IMR-90 (cell line): ENCODE measurements at regions not wholly inside any gene's neighbourhood (a gene's known extent, or its start where the extent isn't known, plus 50 kb on each side); places are given as distances from the start of the nearest gene placed in this dataset.
"Not testable (repeated sequence)": the region's sequence is repeated elsewhere in the genome, so short reads cannot be mapped to it uniquely, and the experiment has no call there.

Experiments
- ATAC-seq: fragments of 200-7000 bp; cut with Tn5 transposase; 2 replicates; pipeline ENCODE4 v1.9.1; 2020; ENCODE audit warnings: low read depth, mild to moderate bottlenecking, moderate library complexity
- BruUV-seq: library from RNA; stranded (reverse); fragments of 400-500 nt; replicated peaks from 2 replicates; lab custom pipeline; 2021; lab: Mats Ljungman, UMichigan
- CTCF ChIA-PET: fragments of 300-600 bp; formaldehyde crosslinking; extraction: SDS; loops from one replicate; lab custom pipeline; 2021; ENCODE audit warnings: antibody characterized with exemption; lab: Yijun Ruan, JAX
- POLR2A ChIA-PET: fragments of 300-600 bp; sonication (Branson Sonifier 250); formaldehyde crosslinking; loops from one replicate; lab custom pipeline; 2022; ENCODE audit warnings: antibody characterized with exemption; ENCODE audit not compliant: unreplicated experiment; lab: Charles Lee
- DNase-seq: peaks from one replicate; pipeline ENCODE4 v3.0.0; 2013
- H2AFZ ChIP-seq: replicated peaks from 2 replicates; pipeline ENCODE3; 2013; ENCODE audit warnings: low read length, mild to moderate bottlenecking; ENCODE audit not compliant: poor library complexity
- H2AK5ac ChIP-seq: 2 replicates; pipeline ENCODE4 v1.6.1; 2013; ENCODE audit warnings: low read depth, low read length, inconsistent platforms
- H2AK9ac ChIP-seq: replicated peaks from 2 replicates; pipeline ENCODE3; 2013; ENCODE audit warnings: mild to moderate bottlenecking, low read depth, low read length, moderate library complexity; ENCODE audit not compliant: poor library complexity
- H2BK120ac ChIP-seq: 2 replicates; pipeline ENCODE4 v1.6.1; 2013; ENCODE audit warnings: low read depth, low read length, inconsistent platforms
- H2BK15ac ChIP-seq: 3 replicates; pipeline ENCODE4 v1.6.1; 2013; ENCODE audit warnings: low read depth, low read length, inconsistent platforms
- H2BK20ac ChIP-seq: 2 replicates; pipeline ENCODE4 v1.6.1; 2013; ENCODE audit warnings: low read depth, mild to moderate bottlenecking, inconsistent platforms, low read length, moderate library complexity
- H2BK5ac ChIP-seq: 2 replicates; pipeline ENCODE4 v1.6.1; 2013; ENCODE audit warnings: mild to moderate bottlenecking, low read depth, low read length, inconsistent platforms; ENCODE audit not compliant: poor library complexity, severe bottlenecking
- H3K14ac ChIP-seq: replicated peaks from 2 replicates; pipeline ENCODE4 v1.6.1; 2013; ENCODE audit warnings: low read depth, low read length, inconsistent platforms
- H3K18ac ChIP-seq: 2 replicates; pipeline ENCODE4 v1.6.1; 2013; ENCODE audit warnings: low read depth, low read length, control low read depth
- H3K23ac ChIP-seq: 2 replicates; pipeline ENCODE4 v1.6.1; 2013; ENCODE audit warnings: low read depth, low read length, inconsistent platforms
- H3K27ac ChIP-seq: 2 replicates; pipeline ENCODE4 v1.5.1; 2013; ENCODE audit warnings: mild to moderate bottlenecking, control low read depth, low read length; ENCODE audit not compliant: insufficient read depth
- H3K27me3 ChIP-seq: 2 replicates; pipeline ENCODE4 v1.6.1; 2013; ENCODE audit warnings: low read length; ENCODE audit not compliant: control insufficient read depth, insufficient read depth
- H3K36me3 ChIP-seq: 2 replicates; pipeline ENCODE4 v1.6.1; 2013; ENCODE audit warnings: low read length, mixed read lengths; ENCODE audit not compliant: control insufficient read depth, insufficient read depth
- H3K4ac ChIP-seq: 2 replicates; pipeline ENCODE4 v1.6.1; 2013; ENCODE audit warnings: low read depth, low read length, inconsistent platforms
- H3K4me1 ChIP-seq: 2 replicates; pipeline ENCODE4 v1.6.1; 2013; ENCODE audit warnings: low read length, mixed read lengths; ENCODE audit not compliant: control insufficient read depth, insufficient read depth
- H3K4me2 ChIP-seq: 2 replicates; pipeline ENCODE4 v1.6.1; 2013; ENCODE audit warnings: low read depth, mild to moderate bottlenecking, control low read depth, low read length, moderate library complexity
- H3K4me3 ChIP-seq: 2 replicates; pipeline ENCODE4 v1.5.1; 2013; ENCODE audit warnings: low read depth, mild to moderate bottlenecking, control low read depth, low read length, moderate library complexity; ENCODE audit not compliant: insufficient read depth
- H3K56ac ChIP-seq: 2 replicates; pipeline ENCODE4 v1.6.1; 2013; ENCODE audit warnings: low read length, inconsistent platforms; ENCODE audit not compliant: insufficient read depth; ENCODE audit errors: extremely low read depth
- H3K79me1 ChIP-seq, 2 experiments: 2 replicates each; pipeline ENCODE4 v1.6.1; 2013; ENCODE audit warnings: low read length in 2 of 2, inconsistent platforms in 1 of 2, low read depth in 1 of 2
- H3K9ac ChIP-seq: 2 replicates; pipeline ENCODE4 v1.6.1; 2013; ENCODE audit warnings: low read depth, low read length, control low read depth
- H3K9me1 ChIP-seq: 2 replicates; pipeline ENCODE4 v1.6.1; 2013; ENCODE audit warnings: low read length, inconsistent platforms; ENCODE audit not compliant: insufficient read depth
- H3K9me3 ChIP-seq: 2 replicates; pipeline ENCODE4 v1.6.1; 2013; ENCODE audit warnings: low read length; ENCODE audit not compliant: control insufficient read depth, insufficient read depth
- H4K20me1 ChIP-seq: 2 replicates; pipeline ENCODE4 v1.6.1; 2013; ENCODE audit warnings: low read length, inconsistent platforms; ENCODE audit not compliant: insufficient read depth
- H4K5ac ChIP-seq: 2 replicates; pipeline ENCODE4 v1.6.1; 2013; ENCODE audit warnings: mild to moderate bottlenecking, low read depth, low read length, control low read depth
- H4K8ac ChIP-seq, 2 experiments: 2 replicates each; pipeline ENCODE4 v1.6.1; 2013; ENCODE audit warnings: low read depth in 2 of 2, low read length in 2 of 2, control low read depth in 1 of 2, inconsistent platforms in 1 of 2
- H4K91ac ChIP-seq: 2 replicates; pipeline ENCODE4 v1.6.1; 2013; ENCODE audit warnings: low read depth, low read length, inconsistent platforms; ENCODE audit not compliant: insufficient read depth
- NFE2L2 ChIP-seq: fragments of 150-350 bp; IDR thresholded peaks from 2 replicates; pipeline ENCODE4 v1.6.1; 2016; ENCODE audit warnings: low read depth, mild to moderate bottlenecking, low read length
- WGBS, 2 experiments: methylation state at CpG; one replicate each; pipeline versions ENCODE4 v1.1.5 to v1.1.7; 2013; ENCODE audit warnings: missing lambda C conversion rate in 2 of 2; ENCODE audit not compliant: insufficient read length in 1 of 2; ENCODE audit errors: extremely low coverage in 2 of 2; 5-methylcytosine and 5-hydroxymethylcytosine counted together
- dilution Hi-C: fragments of 300-500 bp; cut with HindIII; formaldehyde crosslinking; loops from one replicate; pipeline ENCODE4 v1.14.3; 2018; ENCODE audit warnings: low sequenced_read_pairs; ENCODE audit not compliant: unreplicated experiment
- in situ Hi-C: fragments of 300-500 bp; cut with MboI; formaldehyde crosslinking; loops from 3 replicates; pipeline ENCODE4 v1.14.3; 2019; ENCODE audit warnings: low sequenced_read_pairs, inconsistent platforms, mixed read lengths
- intact Hi-C: fragments of 100-400 bp; cut with micrococcal nuclease; formaldehyde crosslinking; loops from 2 replicates; pipeline ENCODE4 v1.10.0; 2022

DNA sequence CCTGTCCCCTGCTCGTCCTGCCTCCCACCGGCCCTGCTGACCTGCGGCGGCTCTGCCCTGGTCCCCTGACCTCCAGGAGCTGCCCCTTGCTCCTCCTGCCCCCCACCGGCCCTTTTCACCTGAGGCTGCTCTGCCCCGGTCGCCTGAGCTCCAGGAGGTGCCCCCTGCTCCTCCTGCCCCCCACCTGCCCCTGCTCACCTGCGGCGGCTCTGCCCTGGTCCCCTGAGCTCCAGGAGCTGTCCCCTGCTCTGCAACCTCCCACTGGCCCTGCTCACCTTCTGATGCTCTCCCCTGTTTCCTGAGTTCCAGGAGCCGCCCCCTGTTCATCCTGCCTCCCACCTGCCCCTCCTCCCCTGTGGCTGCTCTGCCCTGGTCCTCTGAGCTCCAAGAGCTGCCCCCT lies 101.3 kb downstream of the TMEM121 start:
- ATAC-seq (no peak), DNase-seq (no peak)
- H4K5ac ChIP-seq: no peak overlapping the region
- no peaks in the 10 kb centered on the region for H4K20me1 ChIP-seq
- no peak overlapping the region for H2BK5ac ChIP-seq
- no peak overlapping the region for H2AK9ac ChIP-seq
- H3K9ac ChIP-seq: no peak overlapping the region
- H3K79me1 ChIP-seq: no peaks in the 10 kb centered on the region
- dilution Hi-C loops: no loop called here
- intact Hi-C loops: no loop called here
- no peaks in the 10 kb centered on the region for H3K4me1 ChIP-seq
- no peak overlapping the region for H3K56ac ChIP-seq
- no peak overlapping the region for H3K18ac ChIP-seq
- CTCF ChIA-PET: no interaction called here
- in situ Hi-C loops: no loop called here
- H3K23ac ChIP-seq: no peak overlapping the region
- H3K4me3 ChIP-seq: no peak overlapping the region
- H3K9me1 ChIP-seq: no peaks in the 10 kb centered on the region
- POLR2A ChIA-PET: no interaction called here
- no peak overlapping the region for H3K4ac ChIP-seq
- no peak overlapping the region for H2AFZ ChIP-seq
- no TSS peak for BruUV-seq
- H3K27ac ChIP-seq: no peak overlapping the region
- H4K8ac ChIP-seq: no peak overlapping the region
- no peak overlapping the region for H3K14ac ChIP-seq
- H3K27me3 ChIP-seq: no peaks in the 10 kb centered on the region
- peaks cover 9% of the 10 kb centered on the region; the same call in 1 of the 2 replicates for H3K9me3 ChIP-seq
- no peak overlapping the region for H2BK20ac ChIP-seq
- H2BK120ac ChIP-seq: no peak overlapping the region
- H4K91ac ChIP-seq: no peak overlapping the region
- no peak for TF ChIP-seq NFE2L2
- WGBS, 2 experiments: no CpG with 5 or more reads among the region's 10 CpGs
- H2AK5ac ChIP-seq: no peak overlapping the region
- no peaks in the 10 kb centered on the region for H3K36me3 ChIP-seq
- H3K4me2 ChIP-seq: no peak overlapping the region
- H2BK15ac ChIP-seq: no peak overlapping the region

DNA sequence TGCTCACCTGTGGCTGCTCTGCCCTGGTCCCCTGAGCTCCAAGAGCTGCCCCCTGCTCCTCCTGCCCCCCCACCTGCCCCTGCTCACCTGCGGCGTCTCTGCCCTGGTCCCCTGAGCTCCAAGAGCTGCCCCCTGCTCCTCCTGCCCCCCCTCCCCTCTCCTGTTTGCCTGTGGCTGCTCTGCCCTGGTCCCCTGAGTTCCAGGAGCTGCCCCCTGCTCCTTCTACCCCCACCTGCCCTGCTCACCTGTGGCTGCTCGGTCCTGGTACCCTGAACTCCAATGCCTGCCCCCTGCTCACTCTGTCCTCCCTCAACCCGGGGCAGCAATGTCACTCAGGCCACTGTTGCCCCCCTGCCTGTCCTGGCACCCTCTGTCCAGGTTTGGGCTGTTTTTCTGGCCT lies 101.7 kb downstream of the TMEM121 start:
- CTCF ChIA-PET, H3K4me2 ChIP-seq, H4K5ac ChIP-seq, H4K8ac ChIP-seq, H3K4ac ChIP-seq, dilution Hi-C loops, in situ Hi-C loops, H3K18ac ChIP-seq, H4K20me1 ChIP-seq, H3K14ac ChIP-seq, H3K56ac ChIP-seq, H2BK15ac ChIP-seq, H3K4me3 ChIP-seq, DNase-seq, ATAC-seq, H3K9ac ChIP-seq, H2BK5ac ChIP-seq, H3K9me3 ChIP-seq, H3K23ac ChIP-seq, POLR2A ChIA-PET, H3K36me3 ChIP-seq, H3K27me3 ChIP-seq, H4K91ac ChIP-seq, H2AK5ac ChIP-seq, H2AFZ ChIP-seq, H2BK20ac ChIP-seq, H3K27ac ChIP-seq, H3K4me1 ChIP-seq, H3K9me1 ChIP-seq, BruUV-seq, intact Hi-C loops, H2AK9ac ChIP-seq, H2BK120ac ChIP-seq, H3K79me1 ChIP-seq: not testable (repeated sequence)
- WGBS, 2 experiments: no CpG with 5 or more reads among the region's 4 CpGs
